HCT116 (cell line): ENCODE measurements at regions not wholly inside any gene's neighbourhood (a gene's known extent, or its start where the extent isn't known, plus 50 kb on each side); places are given as distances from the start of the nearest gene placed in this dataset.

ENCODE experiments used
- ATAC-seq: fragments of 200-7000 bp; cut with Tn5 transposase; 2 replicates; pipeline ENCODE4 v1.9.1; 2020; ENCODE audit warnings: mild to moderate bottlenecking, moderate library complexity
- BruUV-seq: library from RNA; stranded (reverse); fragments of 400-500 nt; replicated peaks from 2 replicates; lab custom pipeline; 2021; lab: Mats Ljungman, UMichigan
- CTCF ChIA-PET: fragments of 300-600 bp; sonication (Branson Sonifier 250); formaldehyde crosslinking; loops from one replicate; lab custom pipeline; 2021; ENCODE audit warnings: antibody characterized with exemption; lab: Charles Lee
- POLR2A ChIA-PET: fragments of 300-600, 350-600 bp; sonication (Branson Sonifier 250); formaldehyde crosslinking; loops from one replicate; lab custom pipeline; 2021; ENCODE audit warnings: antibody characterized with exemption; lab: Charles Lee
- RAD21 ChIA-PET, 2 experiments: fragments of 300-600 bp; sonication (Branson Sonifier 250); formaldehyde crosslinking; loops; one replicate each; lab custom pipeline; 2023; ENCODE audit warnings: low total read pairs in 2 of 2; ENCODE audit not compliant: uncharacterized antibody in 2 of 2, unreplicated experiment in 2 of 2, low non-redundant PET in 1 of 2; lab: Charles Lee
- DNase-seq: peaks from one replicate; pipeline ENCODE4 v3.0.0-alpha.2; 2010; ENCODE audit warnings: low read depth, low spot score
- H2AFZ ChIP-seq: fragments of 200-600 bp; shearing (Covaris generic), sonication (generic); 2 replicates; pipeline ENCODE4 v1.6.1; 2017; ENCODE audit warnings: low read depth, mixed run types, mixed read lengths, antibody characterized with exemption, low read length; ENCODE audit not compliant: poor library complexity, severe bottlenecking
- H3K27ac ChIP-seq: 2 replicates; pipeline ENCODE4 v1.5.1; 2012; ENCODE audit warnings: low read depth, low read length
- H3K27me3 ChIP-seq: fragments of 200-600 bp; sonication (generic); 2 replicates; pipeline ENCODE4 v1.6.1; 2016; ENCODE audit warnings: mixed run types, low read length, mixed read lengths; ENCODE audit not compliant: insufficient read depth
- H3K36me3 ChIP-seq, 2 experiments: fragments of 200-500 bp in 1 of 2; fragments of 200-600 bp in 1 of 2; sonication (Bioruptor generic) in 1 of 2; sonication (generic) in 1 of 2; 2 replicates each; pipeline versions ENCODE4 v1.5.1 to v1.6.1; 2014 to 2016; ENCODE audit warnings: low read length in 2 of 2, inconsistent platforms in 1 of 2, mixed read lengths in 1 of 2, mixed run types in 1 of 2; ENCODE audit not compliant: insufficient read depth in 2 of 2, control insufficient read depth in 1 of 2
- H3K4me1 ChIP-seq, 2 experiments: fragments of 200-600 bp in 1 of 2; sonication (generic) in 1 of 2; 2 replicates each; pipeline versions ENCODE4 v1.5.1 to v1.6.1; 2012 to 2017; ENCODE audit warnings: low read length in 2 of 2, inconsistent platforms in 1 of 2, mild to moderate bottlenecking in 1 of 2, mixed read lengths in 1 of 2, mixed run types in 1 of 2, moderate library complexity in 1 of 2; ENCODE audit not compliant: insufficient read depth in 2 of 2, control insufficient read depth in 1 of 2
- H3K4me2 ChIP-seq: fragments of 200-600 bp; sonication (generic); 2 replicates; pipeline ENCODE4 v1.6.1; 2017; ENCODE audit warnings: mixed run types, low read length, mixed read lengths
- H3K4me3 ChIP-seq, 2 experiments: fragments of 200-600 bp in 1 of 2; sonication (generic) in 1 of 2; replicated peaks in 1 of 2; 2 replicates each; pipeline ENCODE4 v1.5.1; 2011 to 2016; ENCODE audit warnings: low read length in 2 of 2, control low read depth in 1 of 2, low read depth in 1 of 2, mild to moderate bottlenecking in 1 of 2, mixed read lengths in 1 of 2, mixed run types in 1 of 2
- H3K79me2 ChIP-seq: fragments of 200-600 bp; sonication (generic); 2 replicates; pipeline ENCODE4 v1.6.1; 2017; ENCODE audit warnings: mild to moderate bottlenecking, mixed run types, low read length, moderate library complexity, mixed read lengths; ENCODE audit not compliant: insufficient read depth
- H3K9ac ChIP-seq: fragments of 200-600 bp; sonication (generic); 2 replicates; pipeline ENCODE4 v1.6.1; 2016; ENCODE audit warnings: low read length, mixed read lengths
- H3K9me2 ChIP-seq: fragments of 200-600 bp; sonication (generic), shearing (Covaris generic); 2 replicates; pipeline ENCODE4 v1.6.1; 2017; ENCODE audit warnings: mixed run types, mild to moderate bottlenecking, moderate library complexity; ENCODE audit not compliant: insufficient read depth
- H3K9me3 ChIP-seq, 2 experiments: fragments of 200-500 bp in 1 of 2; fragments of 200-600 bp in 1 of 2; sonication (Bioruptor generic) in 1 of 2; sonication (generic) in 1 of 2; 2 replicates each; pipeline ENCODE4 v1.6.1; 2014 to 2017; ENCODE audit warnings: low read length in 2 of 2, mixed read lengths in 2 of 2, inconsistent platforms in 1 of 2, low read depth in 1 of 2, mild to moderate bottlenecking in 1 of 2, mixed run types in 1 of 2, moderate library complexity in 1 of 2; ENCODE audit not compliant: control insufficient read depth in 1 of 2, insufficient read depth in 1 of 2
- H4K20me1 ChIP-seq: fragments of 200-600 bp; sonication (generic), shearing (Covaris generic); 2 replicates; pipeline ENCODE4 v1.6.1; 2017; ENCODE audit warnings: mixed run types, mild to moderate bottlenecking, moderate library complexity; ENCODE audit not compliant: insufficient read depth
- CBX3 ChIP-seq: IDR thresholded peaks from 2 replicates; pipeline ENCODE4 v1.6.1; 2012; ENCODE audit warnings: low read depth
- CEBPB ChIP-seq: IDR thresholded peaks from 2 replicates; pipeline ENCODE4 v1.6.1; 2012; ENCODE audit warnings: low read depth
- EGR1 ChIP-seq: IDR thresholded peaks from 2 replicates; pipeline ENCODE4 v1.6.1; 2012; ENCODE audit warnings: low read depth
- ELF1 ChIP-seq: IDR thresholded peaks from 2 replicates; pipeline ENCODE4 v1.6.1; 2012; ENCODE audit warnings: low read depth, borderline replicate concordance
- EZH2 ChIP-seq: fragments of 200-600 bp; sonication (generic); IDR thresholded peaks from 2 replicates; pipeline ENCODE4 v1.6.1; 2017; ENCODE audit warnings: antibody characterized with exemption, mixed run types
- EZH2phosphoT487 ChIP-seq: fragments of 200-600 bp; IDR thresholded peaks from 2 replicates; pipeline ENCODE4 v1.6.1; 2018; ENCODE audit warnings: antibody characterized with exemption, borderline replicate concordance
- FOSL1 ChIP-seq: IDR thresholded peaks from 2 replicates; pipeline ENCODE4 v1.6.1; 2012; ENCODE audit warnings: low read depth
- JUND ChIP-seq: IDR thresholded peaks from 2 replicates; pipeline ENCODE4 v1.6.1; 2012
- POLR2A ChIP-seq: IDR thresholded peaks from 2 replicates; pipeline ENCODE4 v1.7.0; 2011; ENCODE audit warnings: borderline replicate concordance; ENCODE audit not compliant: insufficient read depth, insufficient read length; ENCODE audit errors: extremely low read depth
- POLR2AphosphoS5 ChIP-seq: IDR thresholded peaks from 2 replicates; pipeline ENCODE4 v1.6.1; 2011; ENCODE audit warnings: mild to moderate bottlenecking, low read depth, low read length, moderate library complexity
- SIN3A ChIP-seq: IDR thresholded peaks from 2 replicates; pipeline ENCODE4 v1.6.1; 2012; ENCODE audit warnings: low read depth
- SP1 ChIP-seq: IDR thresholded peaks from 2 replicates; pipeline ENCODE4 v1.6.1; 2012; ENCODE audit warnings: low read depth
- TCF7L2 ChIP-seq: IDR thresholded peaks from 2 replicates; pipeline ENCODE4 v1.7.0; 2011; ENCODE audit warnings: borderline replicate concordance, inconsistent platforms; ENCODE audit not compliant: insufficient read depth, insufficient read length; ENCODE audit errors: extremely low read depth
- YY1 ChIP-seq: IDR thresholded peaks from 2 replicates; pipeline ENCODE4 v1.6.1; 2011; ENCODE audit warnings: low read length, low read depth, moderate library complexity, mild to moderate bottlenecking; ENCODE audit not compliant: insufficient replicate concordance; ENCODE audit errors: extremely low read depth
- ZFX ChIP-seq: fragments of 450-650 bp; IDR thresholded peaks from 2 replicates; pipeline ENCODE4 v1.6.1; 2017
- intact Hi-C: fragments of 100-400 bp; cut with micrococcal nuclease; formaldehyde crosslinking; loops from 2 replicates; pipeline ENCODE4 v1.10.0; 2022
- TF ChIP-seq, protein P1 (sequence below): IDR thresholded peaks from 2 replicates; pipeline ENCODE4 v1.6.1; 2012; ENCODE audit warnings: low read depth
- TF ChIP-seq, protein P2 (sequence below): IDR thresholded peaks from 2 replicates; pipeline ENCODE4 v1.6.1; 2011; ENCODE audit warnings: mild to moderate bottlenecking, low read length, moderate library complexity; ENCODE audit not compliant: insufficient replicate concordance; ENCODE audit errors: extremely low read depth
- TF ChIP-seq, protein P3 (sequence below), 3 experiments: fragments of 200-600 bp in 1 of 3; sonication (generic) in 1 of 3; IDR thresholded peaks in 2 of 3; conservative IDR thresholded peaks in 1 of 3; 2 replicates each; pipeline ENCODE4 v1.5.1; 2012 to 2017; ENCODE audit warnings: low read depth in 2 of 3, low read length in 2 of 3, antibody characterized with exemption in 1 of 3, borderline replicate concordance in 1 of 3, control low read depth in 1 of 3, mild to moderate bottlenecking in 1 of 3, mixed read lengths in 1 of 3, mixed run types in 1 of 3, moderate library complexity in 1 of 3; ENCODE audit not compliant: insufficient read depth in 1 of 3
- TF ChIP-seq, protein P4 (sequence below): IDR thresholded peaks from 2 replicates; pipeline ENCODE4 v1.6.1; 2012
- TF ChIP-seq, protein P5 (sequence below): IDR thresholded peaks from 2 replicates; pipeline ENCODE4 v1.6.1; 2012

DNA sequence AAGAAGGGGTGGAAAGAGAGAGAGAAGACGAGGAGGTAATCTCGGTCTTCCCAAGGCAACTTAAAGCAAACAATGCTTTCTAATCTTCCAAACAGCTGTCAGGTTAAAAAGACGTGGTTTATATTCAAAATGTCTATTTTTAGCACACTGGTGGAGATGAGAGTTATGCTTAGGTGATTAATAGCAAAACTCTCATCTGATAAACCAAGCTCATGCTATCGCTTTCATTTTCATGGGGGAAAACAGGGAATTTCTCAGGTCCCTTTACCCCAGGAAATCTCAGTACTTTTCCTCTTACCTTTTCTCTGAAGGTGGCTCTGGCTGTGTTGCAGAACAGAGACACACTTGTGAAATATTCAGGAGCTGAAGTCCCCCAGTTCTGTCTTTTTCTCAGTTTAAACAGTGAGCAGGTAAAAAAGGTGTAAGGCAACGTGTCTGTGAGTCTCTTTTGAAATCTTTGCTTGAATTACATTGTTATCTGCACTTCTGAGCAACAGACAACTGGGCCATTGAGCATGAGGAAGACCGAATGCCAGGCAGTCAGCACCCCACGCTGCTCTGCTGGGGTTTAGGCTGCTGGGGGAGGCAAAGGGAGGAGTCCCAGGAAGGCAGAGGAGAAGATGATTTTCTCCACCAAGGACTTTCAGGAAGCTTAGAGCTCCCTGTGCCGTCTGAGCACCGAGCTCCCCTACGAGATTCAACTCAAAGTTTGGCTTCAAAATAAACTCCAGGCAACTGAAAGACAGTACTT is 759.3 kb downstream of the BCL11B start:
- DNase-seq (no peak), ATAC-seq (no peak)
- no peaks in the 10 kb centered on the region for H3K9me2 ChIP-seq
- intact Hi-C loops = no loop called here
- H3K36me3 ChIP-seq = no peaks in the 10 kb centered on the region
- H3K4me3 ChIP-seq = no peak overlapping the region
- ChIA-PET POLR2A (no interaction called here), RAD21 (no interaction called here), CTCF (no interaction called here)
- H3K4me2 ChIP-seq = no peak overlapping the region
- no peak overlapping the region for H2AFZ ChIP-seq
- no peaks in the 10 kb centered on the region for H3K27me3 ChIP-seq
- no peak overlapping the region for H3K27ac ChIP-seq
- H3K4me1 ChIP-seq = no peaks in the 10 kb centered on the region
- no TSS peak for BruUV-seq
- H4K20me1 ChIP-seq = no peaks in the 10 kb centered on the region
- TF ChIP-seq ELF1 (no peak), YY1 (no peak), SIN3A (no peak), CBX3 (no peak), POLR2A (no peak), POLR2AphosphoS5 (no peak), EZH2 (no peak), JUND (no peak), EGR1 (no peak), SP1 (no peak), TCF7L2 (no peak), CEBPB (no peak), FOSL1 (no peak), ZFX (no peak), EZH2phosphoT487 (no peak)
- TF ChIP-seq, protein P1, sequence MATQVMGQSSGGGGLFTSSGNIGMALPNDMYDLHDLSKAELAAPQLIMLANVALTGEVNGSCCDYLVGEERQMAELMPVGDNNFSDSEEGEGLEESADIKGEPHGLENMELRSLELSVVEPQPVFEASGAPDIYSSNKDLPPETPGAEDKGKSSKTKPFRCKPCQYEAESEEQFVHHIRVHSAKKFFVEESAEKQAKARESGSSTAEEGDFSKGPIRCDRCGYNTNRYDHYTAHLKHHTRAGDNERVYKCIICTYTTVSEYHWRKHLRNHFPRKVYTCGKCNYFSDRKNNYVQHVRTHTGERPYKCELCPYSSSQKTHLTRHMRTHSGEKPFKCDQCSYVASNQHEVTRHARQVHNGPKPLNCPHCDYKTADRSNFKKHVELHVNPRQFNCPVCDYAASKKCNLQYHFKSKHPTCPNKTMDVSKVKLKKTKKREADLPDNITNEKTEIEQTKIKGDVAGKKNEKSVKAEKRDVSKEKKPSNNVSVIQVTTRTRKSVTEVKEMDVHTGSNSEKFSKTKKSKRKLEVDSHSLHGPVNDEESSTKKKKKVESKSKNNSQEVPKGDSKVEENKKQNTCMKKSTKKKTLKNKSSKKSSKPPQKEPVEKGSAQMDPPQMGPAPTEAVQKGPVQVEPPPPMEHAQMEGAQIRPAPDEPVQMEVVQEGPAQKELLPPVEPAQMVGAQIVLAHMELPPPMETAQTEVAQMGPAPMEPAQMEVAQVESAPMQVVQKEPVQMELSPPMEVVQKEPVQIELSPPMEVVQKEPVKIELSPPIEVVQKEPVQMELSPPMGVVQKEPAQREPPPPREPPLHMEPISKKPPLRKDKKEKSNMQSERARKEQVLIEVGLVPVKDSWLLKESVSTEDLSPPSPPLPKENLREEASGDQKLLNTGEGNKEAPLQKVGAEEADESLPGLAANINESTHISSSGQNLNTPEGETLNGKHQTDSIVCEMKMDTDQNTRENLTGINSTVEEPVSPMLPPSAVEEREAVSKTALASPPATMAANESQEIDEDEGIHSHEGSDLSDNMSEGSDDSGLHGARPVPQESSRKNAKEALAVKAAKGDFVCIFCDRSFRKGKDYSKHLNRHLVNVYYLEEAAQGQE = no peak
- TF ChIP-seq, protein P2, sequence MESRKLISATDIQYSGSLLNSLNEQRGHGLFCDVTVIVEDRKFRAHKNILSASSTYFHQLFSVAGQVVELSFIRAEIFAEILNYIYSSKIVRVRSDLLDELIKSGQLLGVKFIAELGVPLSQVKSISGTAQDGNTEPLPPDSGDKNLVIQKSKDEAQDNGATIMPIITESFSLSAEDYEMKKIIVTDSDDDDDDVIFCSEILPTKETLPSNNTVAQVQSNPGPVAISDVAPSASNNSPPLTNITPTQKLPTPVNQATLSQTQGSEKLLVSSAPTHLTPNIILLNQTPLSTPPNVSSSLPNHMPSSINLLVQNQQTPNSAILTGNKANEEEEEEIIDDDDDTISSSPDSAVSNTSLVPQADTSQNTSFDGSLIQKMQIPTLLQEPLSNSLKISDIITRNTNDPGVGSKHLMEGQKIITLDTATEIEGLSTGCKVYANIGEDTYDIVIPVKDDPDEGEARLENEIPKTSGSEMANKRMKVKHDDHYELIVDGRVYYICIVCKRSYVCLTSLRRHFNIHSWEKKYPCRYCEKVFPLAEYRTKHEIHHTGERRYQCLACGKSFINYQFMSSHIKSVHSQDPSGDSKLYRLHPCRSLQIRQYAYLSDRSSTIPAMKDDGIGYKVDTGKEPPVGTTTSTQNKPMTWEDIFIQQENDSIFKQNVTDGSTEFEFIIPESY = no peak
- TF ChIP-seq, protein P3, sequence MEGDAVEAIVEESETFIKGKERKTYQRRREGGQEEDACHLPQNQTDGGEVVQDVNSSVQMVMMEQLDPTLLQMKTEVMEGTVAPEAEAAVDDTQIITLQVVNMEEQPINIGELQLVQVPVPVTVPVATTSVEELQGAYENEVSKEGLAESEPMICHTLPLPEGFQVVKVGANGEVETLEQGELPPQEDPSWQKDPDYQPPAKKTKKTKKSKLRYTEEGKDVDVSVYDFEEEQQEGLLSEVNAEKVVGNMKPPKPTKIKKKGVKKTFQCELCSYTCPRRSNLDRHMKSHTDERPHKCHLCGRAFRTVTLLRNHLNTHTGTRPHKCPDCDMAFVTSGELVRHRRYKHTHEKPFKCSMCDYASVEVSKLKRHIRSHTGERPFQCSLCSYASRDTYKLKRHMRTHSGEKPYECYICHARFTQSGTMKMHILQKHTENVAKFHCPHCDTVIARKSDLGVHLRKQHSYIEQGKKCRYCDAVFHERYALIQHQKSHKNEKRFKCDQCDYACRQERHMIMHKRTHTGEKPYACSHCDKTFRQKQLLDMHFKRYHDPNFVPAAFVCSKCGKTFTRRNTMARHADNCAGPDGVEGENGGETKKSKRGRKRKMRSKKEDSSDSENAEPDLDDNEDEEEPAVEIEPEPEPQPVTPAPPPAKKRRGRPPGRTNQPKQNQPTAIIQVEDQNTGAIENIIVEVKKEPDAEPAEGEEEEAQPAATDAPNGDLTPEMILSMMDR (IDR thresholded peaks at IDR 0.05 in 2 of 3, conservative IDR thresholded peaks at IDR 0.05 in 1 of 3; ENCODE audit: borderline replicate concordance in 1 of 3, insufficient read depth in 1 of 3, low read depth in 2 of 3, low read length in 2 of 3) = no peak
- TF ChIP-seq, protein P4, sequence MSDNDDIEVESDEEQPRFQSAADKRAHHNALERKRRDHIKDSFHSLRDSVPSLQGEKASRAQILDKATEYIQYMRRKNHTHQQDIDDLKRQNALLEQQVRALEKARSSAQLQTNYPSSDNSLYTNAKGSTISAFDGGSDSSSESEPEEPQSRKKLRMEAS = no peak
- TF ChIP-seq, protein P5, sequence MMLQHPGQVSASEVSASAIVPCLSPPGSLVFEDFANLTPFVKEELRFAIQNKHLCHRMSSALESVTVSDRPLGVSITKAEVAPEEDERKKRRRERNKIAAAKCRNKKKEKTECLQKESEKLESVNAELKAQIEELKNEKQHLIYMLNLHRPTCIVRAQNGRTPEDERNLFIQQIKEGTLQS = no peak
- H3K9ac ChIP-seq = no peak overlapping the region
- H3K79me2 ChIP-seq = no peaks in the 10 kb centered on the region
- H3K9me3 ChIP-seq = no peaks in the 10 kb centered on the region; a peak in 1 of 4 replicates
